MM.1S (cell line): ENCODE measurements at regions not wholly inside any gene's neighbourhood (a gene's known extent, or its start where the extent isn't known, plus 50 kb on each side); places are given as distances from the start of the nearest gene placed in this dataset.

ENCODE experiments used
- DNase-seq: peaks from one replicate; pipeline ENCODE4 v3.0.0-alpha.2; 2015
- H2AFZ ChIP-seq: fragments of 300-600 bp; sonication (generic); 2 replicates; pipeline ENCODE4 v1.6.0; 2016; ENCODE audit warnings: antibody characterized with exemption, low read length
- H3F3A ChIP-seq: fragments of 300-600 bp; sonication (generic); 2 replicates; pipeline ENCODE4 v1.6.1; 2016; ENCODE audit warnings: mild to moderate bottlenecking, antibody characterized with exemption, low read length, moderate library complexity, mixed read lengths; ENCODE audit not compliant: insufficient read depth
- H3K27ac ChIP-seq: fragments of 300-600 bp; sonication (generic); 2 replicates; pipeline ENCODE4 v1.5.1; 2016; ENCODE audit warnings: mild to moderate bottlenecking, low read length
- H3K27me3 ChIP-seq: fragments of 300-600 bp; sonication (generic); replicated peaks from 2 replicates; pipeline ENCODE4 v1.6.0; 2016; ENCODE audit warnings: low read length; ENCODE audit not compliant: insufficient read depth
- H3K36me3 ChIP-seq: fragments of 300-600 bp; sonication (generic); replicated peaks from 2 replicates; pipeline ENCODE4 v1.6.1; 2016; ENCODE audit warnings: mild to moderate bottlenecking, low read length, mixed read lengths; ENCODE audit not compliant: insufficient read depth
- H3K4me1 ChIP-seq: fragments of 300-600 bp; sonication (generic); 2 replicates; pipeline ENCODE4 v1.6.1; 2016; ENCODE audit warnings: low read length, mixed read lengths
- H3K4me2 ChIP-seq: fragments of 300-600 bp; sonication (generic); 2 replicates; pipeline ENCODE4 v1.6.0; 2016; ENCODE audit warnings: low read depth, low read length
- H3K4me3 ChIP-seq: fragments of 300-600 bp; sonication (generic); 2 replicates; pipeline ENCODE4 v1.5.1; 2016; ENCODE audit warnings: low read length, mixed read lengths
- H3K79me2 ChIP-seq: fragments of 300-600 bp; sonication (generic); 2 replicates; pipeline ENCODE4 v1.6.1; 2016; ENCODE audit warnings: mixed run types, low read length, mixed read lengths
- H3K9ac ChIP-seq: fragments of 300-600 bp; sonication (generic); 2 replicates; pipeline ENCODE4 v1.6.1; 2016; ENCODE audit warnings: low read length, mixed read lengths
- H3K9me2 ChIP-seq: fragments of 300-600 bp; sonication (generic); replicated peaks from 2 replicates; pipeline ENCODE4 v1.6.1; 2016; ENCODE audit warnings: mild to moderate bottlenecking, low read length, mixed read lengths; ENCODE audit not compliant: insufficient read depth
- H3K9me3 ChIP-seq: fragments of 300-600 bp; sonication (generic); replicated peaks from 2 replicates; pipeline ENCODE4 v1.6.1; 2016; ENCODE audit warnings: mild to moderate bottlenecking, low read length, mixed read lengths; ENCODE audit not compliant: insufficient read depth
- H4K20me1 ChIP-seq: fragments of 300-600 bp; sonication (generic); 2 replicates; pipeline ENCODE4 v1.6.1; 2016; ENCODE audit warnings: mild to moderate bottlenecking, low read length, moderate library complexity, mixed read lengths; ENCODE audit not compliant: insufficient read depth
- EZH2 ChIP-seq: fragments of 300-600 bp; sonication (generic); optimal IDR thresholded peaks from 2 replicates; pipeline ENCODE3; 2017; ENCODE audit warnings: low read depth, mild to moderate bottlenecking, antibody characterized with exemption, low read length, mixed read lengths
- EZH2phosphoT487 ChIP-seq: fragments of 300-600 bp; sonication (generic); IDR thresholded peaks from 2 replicates; pipeline ENCODE4 v1.6.1; 2018; ENCODE audit warnings: antibody characterized with exemption, low read length
- TF ChIP-seq, protein P1 (sequence below): fragments of 300-600 bp; sonication (generic); IDR thresholded peaks from 2 replicates; pipeline ENCODE4 v1.5.1; 2016; ENCODE audit warnings: antibody characterized with exemption, low read length, mixed read lengths

GRCh38 chr2:30373881-30374302 lies 73.2 kb upstream of the LCLAT1 start:
- Histone ChIP-seq H3K79me2 (no peaks in the 10 kb centered on the region), H2AFZ (no peak overlapping the region)

DNA sequence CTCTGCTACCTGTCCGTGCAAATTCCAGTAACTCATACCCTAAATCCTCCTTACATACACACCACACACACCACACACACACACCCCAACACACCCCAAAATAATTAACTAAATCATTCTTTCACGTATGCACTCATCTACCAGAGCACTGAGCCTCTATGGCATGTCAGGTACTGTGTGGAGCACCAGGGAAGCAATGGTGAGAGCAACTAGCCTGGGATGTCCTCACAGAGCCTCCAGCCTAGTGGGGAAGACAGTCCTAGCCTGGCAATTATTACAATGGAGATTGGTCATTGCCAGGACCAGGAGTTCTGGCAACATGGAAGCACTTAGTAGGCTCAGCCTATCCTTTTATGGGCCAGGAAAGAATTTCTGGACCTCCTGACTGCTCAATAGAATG lies 72.7 kb upstream of the LCLAT1 start:
- H3K36me3 ChIP-seq = no peaks in the 10 kb centered on the region
- no peaks in the 10 kb centered on the region for H3F3A ChIP-seq
- H3K9me3 ChIP-seq = no peaks in the 10 kb centered on the region
- no peak overlapping the region for H3K9ac ChIP-seq
- no peaks in the 10 kb centered on the region for H3K4me1 ChIP-seq
- H3K4me2 ChIP-seq = no peak overlapping the region
- no peaks in the 10 kb centered on the region for H3K9me2 ChIP-seq
- no peaks in the 10 kb centered on the region for H3K27me3 ChIP-seq
- H3K79me2 ChIP-seq = no peaks in the 10 kb centered on the region
- H4K20me1 ChIP-seq = no peaks in the 10 kb centered on the region
- H2AFZ ChIP-seq = no peak overlapping the region
- H3K27ac ChIP-seq = no peak overlapping the region
- no peak overlapping the region for H3K4me3 ChIP-seq
- DNase-seq = no peak
- no peak for TF ChIP-seq EZH2
- TF ChIP-seq, protein P1, sequence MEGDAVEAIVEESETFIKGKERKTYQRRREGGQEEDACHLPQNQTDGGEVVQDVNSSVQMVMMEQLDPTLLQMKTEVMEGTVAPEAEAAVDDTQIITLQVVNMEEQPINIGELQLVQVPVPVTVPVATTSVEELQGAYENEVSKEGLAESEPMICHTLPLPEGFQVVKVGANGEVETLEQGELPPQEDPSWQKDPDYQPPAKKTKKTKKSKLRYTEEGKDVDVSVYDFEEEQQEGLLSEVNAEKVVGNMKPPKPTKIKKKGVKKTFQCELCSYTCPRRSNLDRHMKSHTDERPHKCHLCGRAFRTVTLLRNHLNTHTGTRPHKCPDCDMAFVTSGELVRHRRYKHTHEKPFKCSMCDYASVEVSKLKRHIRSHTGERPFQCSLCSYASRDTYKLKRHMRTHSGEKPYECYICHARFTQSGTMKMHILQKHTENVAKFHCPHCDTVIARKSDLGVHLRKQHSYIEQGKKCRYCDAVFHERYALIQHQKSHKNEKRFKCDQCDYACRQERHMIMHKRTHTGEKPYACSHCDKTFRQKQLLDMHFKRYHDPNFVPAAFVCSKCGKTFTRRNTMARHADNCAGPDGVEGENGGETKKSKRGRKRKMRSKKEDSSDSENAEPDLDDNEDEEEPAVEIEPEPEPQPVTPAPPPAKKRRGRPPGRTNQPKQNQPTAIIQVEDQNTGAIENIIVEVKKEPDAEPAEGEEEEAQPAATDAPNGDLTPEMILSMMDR = no peak

More at GRCh38 chr2:30373881-30374302, 73.2 kb upstream of the LCLAT1 start:
- H3K9me3 ChIP-seq = no peaks in the 10 kb centered on the region
- H3K27ac ChIP-seq = no peak overlapping the region
- no peaks in the 10 kb centered on the region for H3F3A ChIP-seq
- no peaks in the 10 kb centered on the region for H4K20me1 ChIP-seq
- H3K4me1 ChIP-seq = no peaks in the 10 kb centered on the region
- no peaks in the 10 kb centered on the region for H3K36me3 ChIP-seq
- no peak overlapping the region for H3K4me3 ChIP-seq
- H3K9ac ChIP-seq = no peak overlapping the region
- DNase-seq = no peak
- no peaks in the 10 kb centered on the region for H3K9me2 ChIP-seq
- H3K4me2 ChIP-seq = no peak overlapping the region
- no peaks in the 10 kb centered on the region for H3K27me3 ChIP-seq
- TF ChIP-seq EZH2 = no peak
- TF ChIP-seq EZH2phosphoT487 = no peak
- TF ChIP-seq, protein P1 = no peak

DNA sequence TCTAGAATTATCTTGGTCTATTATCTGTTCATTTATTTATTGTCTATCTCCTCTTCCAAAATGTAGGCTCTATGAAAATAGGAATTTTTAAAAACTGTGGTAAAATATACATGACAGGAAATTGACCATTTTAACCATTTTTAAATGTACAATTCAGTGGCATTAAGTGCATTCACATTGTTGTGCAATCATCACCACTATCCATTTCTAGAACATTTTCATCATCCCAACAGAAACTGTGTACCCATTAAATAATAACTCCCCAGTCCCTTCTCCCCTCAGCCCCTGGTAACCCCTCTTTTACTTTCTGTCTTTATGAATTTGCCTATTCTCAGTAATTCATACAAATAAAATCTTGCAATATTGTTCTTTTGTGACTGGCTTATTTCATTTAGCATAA lies 71.1 kb upstream of the LCLAT1 start:
- no peaks in the 10 kb centered on the region for H3K79me2 ChIP-seq
- H3K27ac ChIP-seq = no peak overlapping the region
- no peaks in the 10 kb centered on the region for H3K27me3 ChIP-seq
- H2AFZ ChIP-seq = no peak overlapping the region
- H3K36me3 ChIP-seq = no peaks in the 10 kb centered on the region
- H3K4me2 ChIP-seq = no peak overlapping the region
- H3F3A ChIP-seq = no peaks in the 10 kb centered on the region
- no peaks in the 10 kb centered on the region for H3K9me3 ChIP-seq
- H3K4me1 ChIP-seq = no peaks in the 10 kb centered on the region
- no peak overlapping the region for H3K4me3 ChIP-seq
- TF ChIP-seq, protein P1 = no peak
- TF ChIP-seq EZH2 (no peak), EZH2phosphoT487 (no peak)
- H3K9me2 ChIP-seq = no peaks in the 10 kb centered on the region
- no peaks in the 10 kb centered on the region for H4K20me1 ChIP-seq
- H3K9ac ChIP-seq = no peak overlapping the region
- no peak for DNase-seq

- no peak overlapping the region for H3K9ac ChIP-seq
- H3K9me2 ChIP-seq = no peaks in the 10 kb centered on the region
- no peak overlapping the region for H2AFZ ChIP-seq
- TF ChIP-seq EZH2phosphoT487 (no peak), EZH2 (no peak)
- TF ChIP-seq, protein P1 = no peak
- H3K27ac ChIP-seq = no peak overlapping the region
- no peaks in the 10 kb centered on the region for H3K79me2 ChIP-seq
- DNase-seq = no peak
- H3K4me1 ChIP-seq = no peaks in the 10 kb centered on the region
- no peaks in the 10 kb centered on the region for H3K36me3 ChIP-seq
- H3F3A ChIP-seq = no peaks in the 10 kb centered on the region
- no peak overlapping the region for H3K4me3 ChIP-seq
- H3K27me3 ChIP-seq = no peaks in the 10 kb centered on the region
- no peaks in the 10 kb centered on the region for H3K9me3 ChIP-seq
- no peak overlapping the region for H3K4me2 ChIP-seq
- no peaks in the 10 kb centered on the region for H4K20me1 ChIP-seq
Observed at GRCh38 chr2:30379481-30379880, 67.6 kb upstream of the LCLAT1 start.
